ENCODE measurements at regions not wholly inside any gene's neighbourhood (a gene's known extent, or its start where the extent isn't known, plus 50 kb on each side); places are given as distances from the start of the nearest gene placed in this dataset.

GRCh38 chr12:108060067-108060466 lies 69.0 kb upstream of the WSCD2 start:
- intact Hi-C loops (cut with micrococcal nuclease), result loop anchor here (10.0 kb wide), 1 partner anchor 435 kb away; no protein-coding TSS in a partner anchor
- no TSS peak for BruUV-seq (replicated peaks)
- no peak for ATAC-seq

More at GRCh38 chr12:108060067-108060466, 69.0 kb upstream of the WSCD2 start:
- ChIA-PET CTCF (no interaction called here), RAD21 (ENCODE audit: low non-redundant PET in 1 of 2, low total read pairs in 2 of 2, uncharacterized antibody in 2 of 2, unreplicated experiment in 2 of 2) (no interaction called here), POLR2A (no interaction called here)
- H3K4me1 ChIP-seq (ENCODE audit: control insufficient read depth in 1 of 2, insufficient read depth in 2 of 2, low read length in 2 of 2), result no peaks in the 10 kb centered on the region
- TF ChIP-seq YY1 (IDR thresholded peaks at IDR 0.05; ENCODE audit: extremely low read depth, insufficient replicate concordance, low read depth, low read length) (no peak), ZBTB33 (IDR thresholded peaks at IDR 0.05; ENCODE audit: extremely low read depth, insufficient replicate concordance, low read length) (no peak), ATF3 (IDR thresholded peaks at IDR 0.05) (no peak), POLR2A (IDR thresholded peaks at IDR 0.05; ENCODE audit: borderline replicate concordance, extremely low read depth, insufficient read depth, insufficient read length) (no peak), RAD21 (IDR thresholded peaks at IDR 0.05; ENCODE audit: low read depth) (no peak), TCF7L2 (IDR thresholded peaks at IDR 0.05; ENCODE audit: borderline replicate concordance, extremely low read depth, insufficient read depth, insufficient read length) (no peak), REST (IDR thresholded peaks at IDR 0.05; ENCODE audit: low read depth) (no peak)
- H4K20me1 ChIP-seq (ENCODE audit: insufficient read depth), result no peaks in the 10 kb centered on the region
- no peak overlapping the region for H3K9ac ChIP-seq (ENCODE audit: low read length)
- H2AFZ ChIP-seq (ENCODE audit: low read depth, low read length, poor library complexity, severe bottlenecking), result no peak overlapping the region
- H3K9me3 ChIP-seq (ENCODE audit: control insufficient read depth in 1 of 2, insufficient read depth in 1 of 2, low read depth in 1 of 2, low read length in 2 of 2), result no peaks in the 10 kb centered on the region
- no peak overlapping the region for H3K4me2 ChIP-seq (ENCODE audit: low read length)
- no peaks in the 10 kb centered on the region for H3K79me2 ChIP-seq (ENCODE audit: insufficient read depth, low read length)
- H3K27me3 ChIP-seq (ENCODE audit: insufficient read depth, low read length), result peaks cover 41% of the 10 kb centered on the region
- no peak overlapping the region for H3K4me3 ChIP-seq (replicated peaks in 1 of 2; ENCODE audit: low read depth in 1 of 2, low read length in 2 of 2)
- H3K9me2 ChIP-seq (ENCODE audit: insufficient read depth), result no peaks in the 10 kb centered on the region
- no peak for DNase-seq (ENCODE audit: low read depth, low spot score)
- H3K36me3 ChIP-seq (ENCODE audit: control insufficient read depth in 1 of 2, insufficient read depth in 2 of 2, low read length in 2 of 2), result no peaks in the 10 kb centered on the region
- H3K27ac ChIP-seq (ENCODE audit: low read depth, low read length), result no peak overlapping the region

Data from HCT116 (cell line).